DMS153 treated with DMSO at 0.1 percent for 48 hours (cell line): ENCODE measurements at regions not wholly inside any gene's neighbourhood (a gene's known extent, or its start where the extent isn't known, plus 50 kb on each side); places are given as distances from the start of the nearest gene placed in this dataset.
"Not testable (repeated sequence)": the region's sequence is repeated elsewhere in the genome, so short reads cannot be mapped to it uniquely, and the experiment has no call there.

Experiments used
- DNase-seq: peaks from one replicate; lab custom pipeline; 2025; ENCODE audit not compliant: unreplicated experiment; lab: John Stamatoyannopoulos, UW

GRCh38 chr3:115204475-115204874 is 57.4 kb upstream of the ZBTB20 start:
- no peak for DNase-seq

- DNase-seq, result no peak
These were observed 61.1 kb upstream of the ZBTB20 start for GRCh38 chr3:115208066-115208750.

- DNase-seq, result no peak
These were observed 64.9 kb upstream of the ZBTB20 start for GRCh38 chr3:115211810-115212492.

GRCh38 chr3:115212615-115213014 is 65.5 kb upstream of the ZBTB20 start:
- no peak for DNase-seq

- not testable (repeated sequence) for DNase-seq
These were observed 66.0 kb upstream of the ZBTB20 start for GRCh38 chr3:115213052-115213451.

- DNase-seq, result no peak
These were observed 70.2 kb upstream of the ZBTB20 start for GRCh38 chr3:115217292-115217677.

GRCh38 chr3:115217678-115218451 is 70.8 kb upstream of the ZBTB20 start:
- peak; percentile 85 for DNase-seq

GRCh38 chr3:115218859-115219258 is 71.8 kb upstream of the ZBTB20 start:
- no peak for DNase-seq

- no peak for DNase-seq
These were observed 77.6 kb upstream of the ZBTB20 start for GRCh38 chr3:115224687-115225086.

GRCh38 chr3:115226844-115227445 is 79.9 kb upstream of the ZBTB20 start:
- no peak for DNase-seq

- DNase-seq, result no peak
These were observed 80.4 kb upstream of the ZBTB20 start for GRCh38 chr3:115227461-115227860.

GRCh38 chr3:115228266-115228665 is 81.2 kb upstream of the ZBTB20 start:
- DNase-seq, result no peak

GRCh38 chr3:115232167-115232566 is 85.1 kb upstream of the ZBTB20 start:
- DNase-seq, result no peak

GRCh38 chr3:115233021-115233420 is 85.9 kb upstream of the ZBTB20 start:
- no peak for DNase-seq

- no peak for DNase-seq
These were observed 89.4 kb upstream of the ZBTB20 start for GRCh38 chr3:115236496-115236895.

GRCh38 chr3:115239717-115240116 is 92.6 kb upstream of the ZBTB20 start:
- DNase-seq, result peak; percentile 84

- DNase-seq, result no peak
These were observed 97.3 kb upstream of the ZBTB20 start for GRCh38 chr3:115244350-115244749.

GRCh38 chr3:115245438-115245837 is 98.3 kb upstream of the ZBTB20 start:
- no peak for DNase-seq

- DNase-seq, result no peak
These were observed 98.8 kb upstream of the ZBTB20 start for GRCh38 chr3:115245899-115246298.

- no peak for DNase-seq
These were observed 99.5 kb upstream of the ZBTB20 start for GRCh38 chr3:115246461-115247020.

GRCh38 chr3:115248274-115248673 is 101.2 kb upstream of the ZBTB20 start:
- no peak for DNase-seq
